PC-9 (cell line): ENCODE measurements at regions not wholly inside any gene's neighbourhood (a gene's known extent, or its start where the extent isn't known, plus 50 kb on each side); places are given as distances from the start of the nearest gene placed in this dataset.

Experiments
- BruUV-seq: library from RNA; stranded (reverse); fragments of 400-500 nt; replicated peaks from 2 replicates; lab custom pipeline; 2021; lab: Mats Ljungman, UMichigan
- CTCF ChIA-PET: fragments of 300-600 bp; sonication (Branson Sonifier 250); formaldehyde crosslinking; loops from one replicate; lab custom pipeline; 2022; ENCODE audit warnings: antibody characterized with exemption; lab: Charles Lee
- POLR2A ChIA-PET: fragments of 300-600 bp; sonication (Branson Sonifier 250); formaldehyde crosslinking; loops from one replicate; lab custom pipeline; 2022; ENCODE audit warnings: antibody characterized with exemption; ENCODE audit not compliant: unreplicated experiment; lab: Charles Lee
- DNase-seq, 2 experiments: peaks; one replicate each; pipeline versions ENCODE4 v3.0.0 to v3.0.0-alpha.2; 2015 to 2022; ENCODE audit warnings: mixed read lengths in 1 of 2
- H2AFZ ChIP-seq: fragments of 200-600 bp; sonication (generic); 2 replicates; pipeline ENCODE4 v1.8.1; 2017; ENCODE audit warnings: antibody characterized with exemption
- H3F3A ChIP-seq: fragments of 200-600 bp; sonication (generic); 2 replicates; pipeline ENCODE4 v1.8.1; 2017; ENCODE audit warnings: antibody characterized with exemption, mild to moderate bottlenecking, low read depth; ENCODE audit not compliant: insufficient read depth
- H3K27ac ChIP-seq: fragments of 200-600 bp; sonication (generic); 2 replicates; pipeline ENCODE4 v1.6.1; 2016; ENCODE audit warnings: mixed run types
- H3K27me3 ChIP-seq: fragments of 200-600 bp; sonication (generic); 2 replicates; pipeline ENCODE4 v1.6.1; 2016; ENCODE audit warnings: low read depth, mixed run types; ENCODE audit not compliant: insufficient read depth
- H3K36me3 ChIP-seq: fragments of 200-600 bp; sonication (generic); 2 replicates; pipeline ENCODE4 v1.6.1; 2016; ENCODE audit warnings: low read depth, mixed run types
- H3K4me1 ChIP-seq: fragments of 200-600 bp; sonication (generic); replicated peaks from 2 replicates; pipeline ENCODE4 v1.6.1; 2016; ENCODE audit warnings: mixed run types; ENCODE audit not compliant: insufficient read depth
- H3K4me2 ChIP-seq: fragments of 200-600 bp; sonication (generic); 2 replicates; pipeline ENCODE4 v1.6.1; 2017; ENCODE audit warnings: mixed run types
- H3K4me3 ChIP-seq: fragments of 200-600 bp; sonication (generic); 2 replicates; pipeline ENCODE4 v1.6.1; 2016; ENCODE audit warnings: mixed run types
- H3K79me2 ChIP-seq: fragments of 200-600 bp; sonication (generic); 2 replicates; pipeline ENCODE4 v1.6.1; 2017; ENCODE audit warnings: low read depth, mixed run types
- H3K9me2 ChIP-seq: fragments of 200-600 bp; sonication (generic); 2 replicates; pipeline ENCODE4 v1.8.1; 2017; ENCODE audit warnings: mild to moderate bottlenecking; ENCODE audit not compliant: insufficient read depth
- H3K9me3 ChIP-seq: fragments of 200-600 bp; sonication (generic); 2 replicates; pipeline ENCODE4 v1.8.1; 2016; ENCODE audit warnings: low read depth; ENCODE audit not compliant: insufficient read depth
- H4K20me1 ChIP-seq: fragments of 200-600 bp; sonication (generic); 2 replicates; pipeline ENCODE4 v1.8.1; 2017; ENCODE audit not compliant: insufficient read depth
- EZH2 ChIP-seq: fragments of 200-600 bp; sonication (generic); IDR thresholded peaks from 2 replicates; pipeline ENCODE4 v1.8.0; 2017; ENCODE audit warnings: antibody characterized with exemption, low read depth
- intact Hi-C: fragments of 100-400 bp; cut with micrococcal nuclease; formaldehyde crosslinking; loops from one replicate; pipeline ENCODE4 v1.10.0; 2022; ENCODE audit not compliant: unreplicated experiment
- TF ChIP-seq, protein P1 (sequence below): fragments of 200-600 bp; sonication (generic); conservative IDR thresholded peaks from 2 replicates; pipeline ENCODE4 v1.6.1; 2017; ENCODE audit warnings: mixed run types, antibody characterized with exemption, mild to moderate bottlenecking, moderate library complexity

DNA sequence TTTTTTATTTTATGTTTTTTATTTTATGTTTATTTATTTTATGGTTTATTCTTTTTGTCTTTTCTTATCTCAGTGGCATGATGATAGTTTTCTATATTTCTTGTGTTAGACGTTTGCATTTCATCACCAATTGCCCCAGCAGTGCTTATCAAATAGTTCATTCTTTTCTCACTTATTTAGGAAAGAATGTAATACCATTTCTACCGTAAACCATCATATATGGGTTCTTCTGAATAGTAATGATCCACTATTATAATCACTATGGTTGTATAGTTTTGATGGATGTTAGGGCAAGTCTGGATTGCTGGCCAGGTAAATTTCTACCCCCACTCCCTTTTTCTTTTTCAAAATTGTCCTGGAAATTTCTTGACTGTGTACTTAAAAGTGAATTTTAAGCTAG is 134.6 kb upstream of the FBXO33 start:
- H3K4me2 ChIP-seq = no peak overlapping the region
- no peaks in the 10 kb centered on the region for H3K36me3 ChIP-seq
- no peak for DNase-seq
- no peak for TF ChIP-seq EZH2
- TF ChIP-seq, protein P1, sequence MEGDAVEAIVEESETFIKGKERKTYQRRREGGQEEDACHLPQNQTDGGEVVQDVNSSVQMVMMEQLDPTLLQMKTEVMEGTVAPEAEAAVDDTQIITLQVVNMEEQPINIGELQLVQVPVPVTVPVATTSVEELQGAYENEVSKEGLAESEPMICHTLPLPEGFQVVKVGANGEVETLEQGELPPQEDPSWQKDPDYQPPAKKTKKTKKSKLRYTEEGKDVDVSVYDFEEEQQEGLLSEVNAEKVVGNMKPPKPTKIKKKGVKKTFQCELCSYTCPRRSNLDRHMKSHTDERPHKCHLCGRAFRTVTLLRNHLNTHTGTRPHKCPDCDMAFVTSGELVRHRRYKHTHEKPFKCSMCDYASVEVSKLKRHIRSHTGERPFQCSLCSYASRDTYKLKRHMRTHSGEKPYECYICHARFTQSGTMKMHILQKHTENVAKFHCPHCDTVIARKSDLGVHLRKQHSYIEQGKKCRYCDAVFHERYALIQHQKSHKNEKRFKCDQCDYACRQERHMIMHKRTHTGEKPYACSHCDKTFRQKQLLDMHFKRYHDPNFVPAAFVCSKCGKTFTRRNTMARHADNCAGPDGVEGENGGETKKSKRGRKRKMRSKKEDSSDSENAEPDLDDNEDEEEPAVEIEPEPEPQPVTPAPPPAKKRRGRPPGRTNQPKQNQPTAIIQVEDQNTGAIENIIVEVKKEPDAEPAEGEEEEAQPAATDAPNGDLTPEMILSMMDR = no peak
- BruUV-seq = no TSS peak
- ChIA-PET POLR2A (no interaction called here), CTCF (no interaction called here)
- no peak overlapping the region for H3K27ac ChIP-seq
- H2AFZ ChIP-seq = no peak overlapping the region
- no peaks in the 10 kb centered on the region for H3K4me1 ChIP-seq
- intact Hi-C loops = no loop called here
- no peaks in the 10 kb centered on the region for H3K9me2 ChIP-seq
- H3K4me3 ChIP-seq = no peak overlapping the region
- no peaks in the 10 kb centered on the region for H3K79me2 ChIP-seq
- H4K20me1 ChIP-seq = no peaks in the 10 kb centered on the region
- H3K27me3 ChIP-seq = no peaks in the 10 kb centered on the region
- no peaks in the 10 kb centered on the region for H3K9me3 ChIP-seq
- H3F3A ChIP-seq = no peaks in the 10 kb centered on the region

- Histone ChIP-seq H2AFZ (no peak overlapping the region), H3K27ac (no peak overlapping the region), H3K36me3 (no peaks in the 10 kb centered on the region), H3K79me2 (no peaks in the 10 kb centered on the region), H3K27me3 (no peaks in the 10 kb centered on the region), H3F3A (no peaks in the 10 kb centered on the region), H4K20me1 (no peaks in the 10 kb centered on the region), H3K4me3 (no peak overlapping the region), H3K9me2 (no peaks in the 10 kb centered on the region), H3K9me3 (no peaks in the 10 kb centered on the region), H3K4me2 (no peak overlapping the region), H3K4me1 (no peaks in the 10 kb centered on the region)
- TF ChIP-seq EZH2 = no peak
- TF ChIP-seq, protein P1 = no peak
- DNase-seq = no peak
- POLR2A ChIA-PET = no interaction called here
- intact Hi-C loops = no loop called here
- CTCF ChIA-PET = no interaction called here
- no TSS peak for BruUV-seq
Measured at GRCh38 chr14:39563361-39563760, 131.1 kb upstream of the FBXO33 start.

DNA sequence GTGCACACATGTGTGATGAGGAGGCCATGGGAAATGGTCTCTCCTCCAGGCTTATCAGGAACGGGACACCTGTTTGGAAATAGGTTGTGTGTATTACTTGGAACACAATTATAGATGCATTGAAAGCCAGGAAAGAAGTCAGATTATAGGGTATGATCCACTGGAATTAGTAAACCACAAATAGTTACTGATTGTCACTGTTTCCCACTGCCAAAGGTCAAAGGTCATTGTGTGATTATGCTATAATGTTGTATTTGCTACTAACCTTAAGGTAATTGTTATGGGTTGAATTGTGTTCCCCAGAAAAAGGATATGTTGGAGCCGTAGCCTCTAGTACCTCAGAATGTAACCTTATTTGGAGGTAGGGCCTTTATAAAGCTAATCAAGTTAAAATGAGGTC is 129.9 kb upstream of the FBXO33 start:
- BruUV-seq = no TSS peak
- ChIA-PET POLR2A (no interaction called here), CTCF (no interaction called here)

More for the DNA sequence above, 129.9 kb upstream of the FBXO33 start:
- Histone ChIP-seq H3K4me3 (no peak overlapping the region), H3K36me3 (no peaks in the 10 kb centered on the region), H3K9me2 (no peaks in the 10 kb centered on the region), H2AFZ (no peak overlapping the region), H3K4me2 (no peak overlapping the region), H3K27me3 (no peaks in the 10 kb centered on the region), H3K27ac (no peak overlapping the region), H3K4me1 (no peaks in the 10 kb centered on the region), H3K9me3 (no peaks in the 10 kb centered on the region), H4K20me1 (no peaks in the 10 kb centered on the region), H3K79me2 (no peaks in the 10 kb centered on the region), H3F3A (no peaks in the 10 kb centered on the region)
- intact Hi-C loops = no loop called here
- DNase-seq = no peak
- no peak for TF ChIP-seq EZH2
- TF ChIP-seq, protein P1 = no peak
